HL-60 (cell line): ENCODE measurements at regions not wholly inside any gene's neighbourhood (a gene's known extent, or its start where the extent isn't known, plus 50 kb on each side); places are given as distances from the start of the nearest gene placed in this dataset.
"Not testable (repeated sequence)": the region's sequence is repeated elsewhere in the genome, so short reads cannot be mapped to it uniquely, and the experiment has no call there.

Source experiments
- DNase-seq, 2 experiments: peaks; one replicate each; pipeline ENCODE4 v3.0.0-alpha.2; 2010 to 2020; ENCODE audit warnings: low read depth in 1 of 2, low spot score in 1 of 2
- H3K27ac ChIP-seq: fragments of 250-450 bp; sonication (Bioruptor Pico); replicated peaks from 2 replicates; pipeline ENCODE4 v1.5.1; 2020; ENCODE audit warnings: mild to moderate bottlenecking, moderate library complexity
- H3K27me3 ChIP-seq: fragments of 250-450 bp; sonication (Bioruptor Pico); 2 replicates; pipeline ENCODE4 v1.5.1; 2021; ENCODE audit warnings: mild to moderate bottlenecking, moderate library complexity; ENCODE audit not compliant: insufficient read depth, poor library complexity, severe bottlenecking
- H3K4me3 ChIP-seq: replicated peaks from 2 replicates; pipeline ENCODE4 v1.5.1; 2011; ENCODE audit warnings: mild to moderate bottlenecking, control low read depth, low read length; ENCODE audit not compliant: insufficient read depth

GRCh38 chr15:20259559-20260190, 281.9 kb downstream of the GOLGA6L6 start:
- H3K27me3 ChIP-seq, H3K4me3 ChIP-seq, DNase-seq, H3K27ac ChIP-seq: not testable (repeated sequence)

GRCh38 chr15:20256394-20256793, 285.2 kb downstream of the GOLGA6L6 start:
- not testable (repeated sequence) for H3K27me3 ChIP-seq, H3K27ac ChIP-seq, H3K4me3 ChIP-seq, DNase-seq

- not testable (repeated sequence) for H3K27ac ChIP-seq, H3K27me3 ChIP-seq, H3K4me3 ChIP-seq, DNase-seq
Observed at GRCh38 chr15:20255641-20256040, 286.0 kb downstream of the GOLGA6L6 start.

GRCh38 chr15:20253047-20253615, 288.5 kb downstream of the GOLGA6L6 start:
- H3K27ac ChIP-seq, H3K27me3 ChIP-seq, H3K4me3 ChIP-seq, DNase-seq: not testable (repeated sequence)

GRCh38 chr15:20252040-20252439, 289.6 kb downstream of the GOLGA6L6 start:
- H3K27ac ChIP-seq, DNase-seq, H3K27me3 ChIP-seq, H3K4me3 ChIP-seq: not testable (repeated sequence)

GRCh38 chr15:20251214-20252005, 290.2 kb downstream of the GOLGA6L6 start:
- not testable (repeated sequence) for DNase-seq, H3K27me3 ChIP-seq, H3K27ac ChIP-seq, H3K4me3 ChIP-seq

GRCh38 chr15:20250206-20250605, 291.4 kb downstream of the GOLGA6L6 start:
- H3K27ac ChIP-seq, H3K27me3 ChIP-seq, H3K4me3 ChIP-seq, DNase-seq: not testable (repeated sequence)

GRCh38 chr15:20249677-20249970, 292.0 kb downstream of the GOLGA6L6 start:
- DNase-seq, H3K4me3 ChIP-seq, H3K27ac ChIP-seq, H3K27me3 ChIP-seq: not testable (repeated sequence)

- DNase-seq, H3K4me3 ChIP-seq, H3K27ac ChIP-seq, H3K27me3 ChIP-seq: not testable (repeated sequence)
Observed at GRCh38 chr15:20248434-20248833, 293.2 kb downstream of the GOLGA6L6 start.

- H3K27me3 ChIP-seq, H3K4me3 ChIP-seq, H3K27ac ChIP-seq, DNase-seq: not testable (repeated sequence)
Observed at GRCh38 chr15:20247137-20247536, 294.5 kb downstream of the GOLGA6L6 start.

GRCh38 chr15:20246624-20247023, 295.0 kb downstream of the GOLGA6L6 start:
- not testable (repeated sequence) for H3K27me3 ChIP-seq, H3K4me3 ChIP-seq, DNase-seq, H3K27ac ChIP-seq

GRCh38 chr15:20245856-20246255, 295.7 kb downstream of the GOLGA6L6 start:
- H3K4me3 ChIP-seq, DNase-seq, H3K27ac ChIP-seq, H3K27me3 ChIP-seq: not testable (repeated sequence)

GRCh38 chr15:20244792-20245191, 296.8 kb downstream of the GOLGA6L6 start:
- DNase-seq, H3K4me3 ChIP-seq, H3K27ac ChIP-seq, H3K27me3 ChIP-seq: not testable (repeated sequence)

- DNase-seq, H3K27ac ChIP-seq, H3K27me3 ChIP-seq, H3K4me3 ChIP-seq: not testable (repeated sequence)
Observed at GRCh38 chr15:20243486-20244240, 297.9 kb downstream of the GOLGA6L6 start.
